HEK293T (cell line): ENCODE measurements at regions not wholly inside any gene's neighbourhood (a gene's known extent, or its start where the extent isn't known, plus 50 kb on each side); places are given as distances from the start of the nearest gene placed in this dataset.

Experiments
- BHLHE40 ChIP-seq: fragments of 450-650 bp; IDR thresholded peaks from 2 replicates; pipeline ENCODE4 v1.6.1; 2016; ENCODE audit warnings: mild to moderate bottlenecking, moderate library complexity, borderline replicate concordance
- FOXK2 ChIP-seq: fragments of 450-650 bp; IDR thresholded peaks from 2 replicates; pipeline ENCODE4 v1.6.1; 2016; ENCODE audit warnings: mild to moderate bottlenecking
- L3MBTL2 ChIP-seq: fragments of 450-650 bp; conservative IDR thresholded peaks from 2 replicates; pipeline ENCODE4 v1.6.1; 2016; ENCODE audit warnings: mild to moderate bottlenecking
- NFRKB ChIP-seq: fragments of 450-650 bp; IDR thresholded peaks from 2 replicates; pipeline ENCODE4 v1.6.1; 2016; ENCODE audit warnings: mild to moderate bottlenecking, moderate library complexity
- ZNF384 ChIP-seq: fragments of 450-650 bp; IDR thresholded peaks from 2 replicates; pipeline ENCODE4 v1.6.1; 2016
- TF ChIP-seq, protein P1 (sequence below): fragments of 450-650 bp; IDR thresholded peaks from 2 replicates; pipeline ENCODE4 v1.6.1; 2016

DNA sequence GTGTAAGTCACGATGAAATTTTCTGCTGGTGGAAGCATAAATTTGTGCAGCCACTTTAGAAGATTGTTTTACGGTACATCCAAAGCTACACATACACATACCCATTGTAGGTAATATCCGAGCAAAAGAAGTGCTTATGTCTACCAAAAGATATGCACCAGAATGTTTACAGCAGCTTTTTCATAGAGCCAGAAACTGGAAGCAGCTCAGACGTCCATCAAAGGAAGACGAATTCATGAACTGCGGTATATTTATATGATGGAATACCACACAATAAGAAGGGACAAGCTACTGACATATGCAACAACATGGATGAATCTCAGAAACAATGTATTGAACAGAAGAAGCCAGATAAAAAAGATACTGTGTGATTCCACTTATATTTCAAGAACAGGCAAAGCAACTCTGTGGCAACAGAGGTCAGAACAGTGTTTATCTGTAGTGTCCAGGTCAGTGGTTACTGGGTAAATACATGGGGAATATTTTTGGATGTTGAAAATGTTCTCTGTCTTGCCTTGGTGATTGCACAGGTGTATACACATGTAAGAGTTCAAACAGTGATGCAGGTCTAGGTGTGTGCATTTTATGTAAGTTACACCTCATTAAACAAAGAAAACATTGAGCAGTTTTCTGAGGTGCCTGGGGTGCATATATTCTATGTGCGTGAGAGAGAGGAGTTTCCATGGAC lies 51.9 kb upstream of the EXOC2 start:
- no peak for TF ChIP-seq FOXK2
- TF ChIP-seq, protein P1, sequence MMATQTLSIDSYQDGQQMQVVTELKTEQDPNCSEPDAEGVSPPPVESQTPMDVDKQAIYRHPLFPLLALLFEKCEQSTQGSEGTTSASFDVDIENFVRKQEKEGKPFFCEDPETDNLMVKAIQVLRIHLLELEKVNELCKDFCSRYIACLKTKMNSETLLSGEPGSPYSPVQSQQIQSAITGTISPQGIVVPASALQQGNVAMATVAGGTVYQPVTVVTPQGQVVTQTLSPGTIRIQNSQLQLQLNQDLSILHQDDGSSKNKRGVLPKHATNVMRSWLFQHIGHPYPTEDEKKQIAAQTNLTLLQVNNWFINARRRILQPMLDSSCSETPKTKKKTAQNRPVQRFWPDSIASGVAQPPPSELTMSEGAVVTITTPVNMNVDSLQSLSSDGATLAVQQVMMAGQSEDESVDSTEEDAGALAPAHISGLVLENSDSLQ, result no peak
- TF ChIP-seq L3MBTL2, result no peak
- no peak for TF ChIP-seq ZNF384
- no peak for TF ChIP-seq BHLHE40
- TF ChIP-seq NFRKB, result no peak
